H9 (cell line): ENCODE measurements at regions not wholly inside any gene's neighbourhood (a gene's known extent, or its start where the extent isn't known, plus 50 kb on each side); places are given as distances from the start of the nearest gene placed in this dataset.

ENCODE experiments used
- DNase-seq: peaks from one replicate; pipeline ENCODE4 v3.0.0-alpha.2; 2017
- H2AFZ ChIP-seq: one replicate; pipeline ENCODE4 v1.6.1; 2013; ENCODE audit warnings: mild to moderate bottlenecking, low read length, control low read depth, moderate library complexity
- H2AK5ac ChIP-seq: 2 replicates; pipeline ENCODE4 v1.6.1; 2013; ENCODE audit warnings: low read length, control low read depth, mixed read lengths; ENCODE audit not compliant: insufficient read length
- H2BK120ac ChIP-seq: one replicate; pipeline ENCODE4 v1.6.1; 2013; ENCODE audit warnings: low read depth, mild to moderate bottlenecking, low read length, control low read depth, inconsistent platforms; ENCODE audit not compliant: poor library complexity, severe bottlenecking
- H2BK12ac ChIP-seq: 2 replicates; pipeline ENCODE4 v1.6.1; 2013; ENCODE audit warnings: low read length, control low read depth, mixed read lengths, low read depth; ENCODE audit not compliant: insufficient read length
- H2BK15ac ChIP-seq: 2 replicates; pipeline ENCODE4 v1.6.1; 2013; ENCODE audit warnings: low read depth, low read length, control low read depth
- H2BK20ac ChIP-seq: one replicate; pipeline ENCODE4 v1.6.1; 2013; ENCODE audit warnings: low read depth, mild to moderate bottlenecking, low read length, control low read depth, inconsistent platforms; ENCODE audit not compliant: poor library complexity, severe bottlenecking
- H2BK5ac ChIP-seq: 2 replicates; pipeline ENCODE4 v1.6.1; 2013; ENCODE audit warnings: low read length, control low read depth, mixed read lengths; ENCODE audit not compliant: insufficient read length
- H3K14ac ChIP-seq: 2 replicates; pipeline ENCODE4 v1.6.1; 2013; ENCODE audit warnings: low read length, control low read depth; ENCODE audit not compliant: insufficient read depth
- H3K18ac ChIP-seq: 2 replicates; pipeline ENCODE4 v1.6.1; 2013; ENCODE audit warnings: low read depth, mild to moderate bottlenecking, mixed read lengths, low read length, control low read depth; ENCODE audit not compliant: insufficient read length
- H3K23ac ChIP-seq: 2 replicates; pipeline ENCODE4 v1.6.1; 2013; ENCODE audit warnings: low read length, control low read depth, mixed read lengths, low read depth; ENCODE audit not compliant: insufficient read length
- H3K23me2 ChIP-seq: 2 replicates; pipeline ENCODE4 v1.6.1; 2013; ENCODE audit warnings: low read depth, mild to moderate bottlenecking, mixed read lengths, low read length, control low read depth; ENCODE audit not compliant: insufficient read length, poor library complexity, severe bottlenecking
- H3K27ac ChIP-seq: 2 replicates; pipeline ENCODE4 v1.5.1; 2013; ENCODE audit warnings: low read length, control low read depth, mixed read lengths, low read depth; ENCODE audit not compliant: insufficient read length
- H3K27me3 ChIP-seq: 2 replicates; pipeline ENCODE4 v1.6.1; 2013; ENCODE audit warnings: low read length, control low read depth, inconsistent platforms; ENCODE audit not compliant: insufficient read depth
- H3K4ac ChIP-seq: 2 replicates; pipeline ENCODE4 v1.6.1; 2013; ENCODE audit warnings: low read depth, mild to moderate bottlenecking, control low read depth, inconsistent platforms, low read length, moderate library complexity
- H3K4me1 ChIP-seq: 2 replicates; pipeline ENCODE4 v1.6.1; 2013; ENCODE audit warnings: low read length, control low read depth, inconsistent platforms; ENCODE audit not compliant: insufficient read depth
- H3K4me2 ChIP-seq: 2 replicates; pipeline ENCODE4 v1.6.1; 2013; ENCODE audit warnings: low read length, control low read depth, mixed read lengths; ENCODE audit not compliant: insufficient read length, insufficient read depth
- H3K56ac ChIP-seq: 2 replicates; pipeline ENCODE4 v1.6.1; 2013; ENCODE audit warnings: low read depth, mild to moderate bottlenecking, mixed read lengths, low read length, control low read depth; ENCODE audit not compliant: insufficient read length
- H3K79me1 ChIP-seq: 2 replicates; pipeline ENCODE4 v1.6.1; 2013; ENCODE audit warnings: low read depth, mild to moderate bottlenecking, moderate library complexity, low read length, control low read depth, inconsistent platforms; ENCODE audit not compliant: insufficient read depth, poor library complexity, severe bottlenecking
- H3K79me2 ChIP-seq: 2 replicates; pipeline ENCODE4 v1.6.1; 2013; ENCODE audit warnings: low read length, control low read depth, inconsistent platforms; ENCODE audit not compliant: insufficient read depth
- H3K9ac ChIP-seq: 2 replicates; pipeline ENCODE4 v1.6.1; 2013; ENCODE audit warnings: low read length, control low read depth, mixed read lengths; ENCODE audit not compliant: insufficient read length; ENCODE audit errors: extremely low read depth
- H3K9me3 ChIP-seq: one replicate; pipeline ENCODE4 v1.6.1; 2013; ENCODE audit warnings: low read depth, low read length, inconsistent platforms; ENCODE audit not compliant: control insufficient read depth
- H3T11ph ChIP-seq: one replicate; pipeline ENCODE4 v1.6.1; 2013; ENCODE audit warnings: mild to moderate bottlenecking, low read length, control low read depth, inconsistent platforms
- H4K20me1 ChIP-seq: one replicate; pipeline ENCODE4 v1.6.1; 2013; ENCODE audit not compliant: control insufficient read depth, insufficient read length, insufficient read depth
- H4K5ac ChIP-seq: 2 replicates; pipeline ENCODE4 v1.6.1; 2013; ENCODE audit warnings: low read depth, mild to moderate bottlenecking, mixed read lengths, low read length, control low read depth; ENCODE audit not compliant: insufficient read length
- H4K8ac ChIP-seq: replicated peaks from 2 replicates; pipeline ENCODE4 v1.6.1; 2013; ENCODE audit warnings: low read length, control low read depth, mixed read lengths, low read depth; ENCODE audit not compliant: insufficient read length
- H4K91ac ChIP-seq: 2 replicates; pipeline ENCODE4 v1.6.1; 2013; ENCODE audit warnings: low read depth, mild to moderate bottlenecking, moderate library complexity, mixed read lengths, low read length, control low read depth; ENCODE audit not compliant: insufficient read length
- H3K27ac Mint-ChIP-seq, 3 experiments: 2 replicates in 2 of 3; 3 replicates in 1 of 3; pipeline ENCODE4 v1.8.0; 2020 to 2021; ENCODE audit warnings: mixed read lengths in 3 of 3, mild to moderate bottlenecking in 1 of 3, moderate library complexity in 1 of 3
- H3K27me3 Mint-ChIP-seq: 2 replicates; pipeline ENCODE4 v1.8.0; 2021; ENCODE audit warnings: low read depth, mild to moderate bottlenecking, moderate library complexity, mixed read lengths
- H3K36me3 Mint-ChIP-seq, 3 experiments: 2 replicates in 2 of 3; 3 replicates in 1 of 3; pipeline ENCODE4 v1.8.0; 2020 to 2021; ENCODE audit warnings: low read depth in 3 of 3, mixed read lengths in 3 of 3; ENCODE audit not compliant: insufficient read depth in 1 of 3
- H3K4me1 Mint-ChIP-seq, 2 experiments: 2 replicates each; pipeline ENCODE4 v1.8.0; 2020; ENCODE audit warnings: mixed read lengths in 2 of 2
- H3K4me3 Mint-ChIP-seq, 2 experiments: 2 replicates in 1 of 2; 3 replicates in 1 of 2; pipeline ENCODE4 v1.8.0; 2020 to 2021; ENCODE audit warnings: mild to moderate bottlenecking in 2 of 2, mixed read lengths in 2 of 2, moderate library complexity in 1 of 2
- H3K9me3 Mint-ChIP-seq, 2 experiments: 2 replicates in 1 of 2; 3 replicates in 1 of 2; pipeline ENCODE4 v1.8.0; 2020; ENCODE audit warnings: mild to moderate bottlenecking in 2 of 2, mixed read lengths in 2 of 2, moderate library complexity in 1 of 2
- CTCF ChIP-seq: fragments of 200-600 bp; sonication (generic); conservative IDR thresholded peaks from 3 replicates; pipeline ENCODE4 v1.8.0; 2021; ENCODE audit warnings: antibody characterized with exemption, mild to moderate bottlenecking
- WGBS: extraction: QIAGEN DNeasy Blood & Tissue Kit; methylation state at CpG from one replicate; pipeline ENCODE4 v1.1.7; 2013; ENCODE audit warnings: missing lambda C conversion rate, low lambda C conversion rate, mixed read lengths; ENCODE audit not compliant: insufficient read length; ENCODE audit errors: extremely low coverage; 5-methylcytosine and 5-hydroxymethylcytosine counted together

DNA sequence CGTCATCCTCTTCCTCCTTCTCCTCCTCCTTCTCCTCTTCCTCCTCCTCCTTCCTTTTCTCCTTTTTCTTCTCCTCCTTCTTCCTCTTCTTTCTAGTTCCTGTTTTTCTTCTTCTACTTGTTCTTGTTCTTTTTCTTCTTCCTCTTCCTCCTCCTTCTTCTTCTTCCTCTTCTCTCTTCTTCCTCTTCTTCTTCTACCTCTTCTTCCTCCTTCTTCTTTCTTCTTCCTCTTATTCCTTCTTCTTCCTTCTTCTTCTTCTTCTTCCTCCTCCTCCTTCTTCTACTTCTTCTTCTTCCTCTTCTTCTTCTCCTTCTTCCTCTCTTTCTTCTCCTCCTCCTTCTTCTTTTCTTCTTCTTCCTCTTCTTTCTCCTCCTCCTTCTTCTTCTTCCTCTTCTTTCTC lies 310.2 kb upstream of the LMCD1 start:
- Mint-ChIP-seq H3K27ac (no peak overlapping the region), H3K4me3 (no peak overlapping the region), H3K36me3 (peaks cover 2 to 11% (median 7%) of the 10 kb centered on the region in 3 experiments; a peak in 6 of 7 replicates), H3K9me3 (peaks cover 5 to 17% of the 10 kb centered on the region in 2 experiments; a peak in 3 of 5 replicates), H3K4me1 (peaks cover under 1% of the 10 kb centered on the region in 2 experiments; a peak in 1 of 4 replicates), H3K27me3 (no peaks in the 10 kb centered on the region)
- H4K91ac ChIP-seq = no peak overlapping the region
- no peak for DNase-seq
- H3T11ph ChIP-seq = no peak overlapping the region
- no peak overlapping the region for H4K5ac ChIP-seq
- H3K9me3 ChIP-seq = no peaks in the 10 kb centered on the region
- H3K9ac ChIP-seq = no peak overlapping the region
- no peak overlapping the region for H2BK15ac ChIP-seq
- TF ChIP-seq CTCF = no peak
- no peak overlapping the region for H4K8ac ChIP-seq
- no peaks in the 10 kb centered on the region for H3K27me3 ChIP-seq
- H3K14ac ChIP-seq = no peak overlapping the region
- WGBS = no CpG with 5 or more reads among the region's 1 CpG
- H3K4me2 ChIP-seq = no peak overlapping the region
- no peak overlapping the region for H3K18ac ChIP-seq
- H3K27ac ChIP-seq = no peak overlapping the region
- H4K20me1 ChIP-seq = no peaks in the 10 kb centered on the region
- no peaks in the 10 kb centered on the region for H3K79me2 ChIP-seq
- no peaks in the 10 kb centered on the region for H3K79me1 ChIP-seq
- H3K23me2 ChIP-seq = no peaks in the 10 kb centered on the region
- H3K4ac ChIP-seq = no peak overlapping the region
- H2BK120ac ChIP-seq = no peak overlapping the region
- H2BK12ac ChIP-seq = no peak overlapping the region
- H3K4me1 ChIP-seq = no peaks in the 10 kb centered on the region
- no peak overlapping the region for H2AFZ ChIP-seq
- H3K23ac ChIP-seq = no peak overlapping the region
- H2BK5ac ChIP-seq = no peak overlapping the region
- no peak overlapping the region for H3K56ac ChIP-seq
- H2AK5ac ChIP-seq = no peak overlapping the region
- no peak overlapping the region for H2BK20ac ChIP-seq
